GM12878 (cell line): ENCODE measurements at regions not wholly inside any gene's neighbourhood (a gene's known extent, or its start where the extent isn't known, plus 50 kb on each side); places are given as distances from the start of the nearest gene placed in this dataset.

Experiments
- ATF3 ChIP-seq: IDR thresholded peaks from 2 replicates; pipeline ENCODE4 v1.6.1; 2011; ENCODE audit warnings: low read depth, mild to moderate bottlenecking, low read length, moderate library complexity, borderline replicate concordance; ENCODE audit errors: extremely low read depth
- EZH2 ChIP-seq: IDR thresholded peaks from 2 replicates; pipeline ENCODE4 v1.6.1; 2012; ENCODE audit warnings: low read depth, mild to moderate bottlenecking, control low read depth, inconsistent platforms, low read length, borderline replicate concordance; ENCODE audit not compliant: control insufficient read depth
- HDAC2 ChIP-seq: fragments of 200-600 bp; sonication (generic); IDR thresholded peaks from 2 replicates; pipeline ENCODE4 v1.6.1; 2017
- IKZF1 ChIP-seq: fragments of 450-650 bp; conservative IDR thresholded peaks from 2 replicates; pipeline ENCODE4 v1.6.1; 2017; ENCODE audit warnings: antibody characterized with exemption, mild to moderate bottlenecking
- NFXL1 ChIP-seq: fragments of 450-650 bp; IDR thresholded peaks from 2 replicates; pipeline ENCODE4 v1.6.1; 2017; ENCODE audit warnings: antibody characterized with exemption, mild to moderate bottlenecking, borderline replicate concordance
- POLR2AphosphoS5 ChIP-seq: IDR thresholded peaks from 2 replicates; pipeline ENCODE4 v1.6.1; 2011; ENCODE audit warnings: mild to moderate bottlenecking, low read length, inconsistent platforms
- RAD21 ChIP-seq: IDR thresholded peaks from 2 replicates; pipeline ENCODE4 v1.6.1; 2011; ENCODE audit warnings: mild to moderate bottlenecking, low read depth, low read length, moderate library complexity; ENCODE audit not compliant: insufficient read depth
- SMC3 ChIP-seq: IDR thresholded peaks from 2 replicates; pipeline ENCODE4 v1.6.1; 2011; ENCODE audit warnings: low read length, improper control_type of control experiment, borderline replicate concordance
- YY1 ChIP-seq: IDR thresholded peaks from 2 replicates; pipeline ENCODE4 v1.6.1; 2011; ENCODE audit warnings: low read depth, mild to moderate bottlenecking, low read length
- TF ChIP-seq, protein P1 (sequence below), 3 experiments: IDR thresholded peaks in 2 of 3; conservative IDR thresholded peaks in 1 of 3; 2 replicates each; pipeline ENCODE4 v1.5.1; 2011; ENCODE audit warnings: low read depth in 3 of 3, low read length in 3 of 3, mild to moderate bottlenecking in 3 of 3, control low read depth in 2 of 3, moderate library complexity in 2 of 3, inconsistent platforms in 1 of 3, mixed read lengths in 1 of 3; ENCODE audit not compliant: control insufficient read depth in 2 of 3, insufficient read depth in 1 of 3; ENCODE audit errors: extremely low read depth in 1 of 3

DNA sequence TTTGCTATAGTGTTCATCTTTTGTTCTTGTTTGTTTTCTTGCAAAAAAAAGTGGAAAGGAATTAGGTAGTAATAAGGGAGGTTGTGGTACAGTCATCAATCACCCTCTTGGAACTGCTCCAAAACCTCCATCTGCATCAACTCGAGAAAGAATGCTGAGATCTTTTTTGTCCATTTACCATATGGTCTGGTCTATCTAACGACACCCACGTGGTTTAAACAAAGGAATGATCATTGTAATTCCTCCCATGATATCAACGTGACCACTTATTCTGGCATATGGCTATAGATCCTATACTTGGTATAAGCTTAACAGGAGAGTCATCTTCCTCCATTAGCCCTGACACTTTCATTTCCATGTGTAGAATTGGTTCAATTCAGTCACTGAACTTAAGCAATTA, 1025.3 kb upstream of the NXPH2 start:
- no peak for TF ChIP-seq RAD21
- TF ChIP-seq SMC3, result no peak
- no peak for TF ChIP-seq POLR2AphosphoS5
- TF ChIP-seq, protein P1, sequence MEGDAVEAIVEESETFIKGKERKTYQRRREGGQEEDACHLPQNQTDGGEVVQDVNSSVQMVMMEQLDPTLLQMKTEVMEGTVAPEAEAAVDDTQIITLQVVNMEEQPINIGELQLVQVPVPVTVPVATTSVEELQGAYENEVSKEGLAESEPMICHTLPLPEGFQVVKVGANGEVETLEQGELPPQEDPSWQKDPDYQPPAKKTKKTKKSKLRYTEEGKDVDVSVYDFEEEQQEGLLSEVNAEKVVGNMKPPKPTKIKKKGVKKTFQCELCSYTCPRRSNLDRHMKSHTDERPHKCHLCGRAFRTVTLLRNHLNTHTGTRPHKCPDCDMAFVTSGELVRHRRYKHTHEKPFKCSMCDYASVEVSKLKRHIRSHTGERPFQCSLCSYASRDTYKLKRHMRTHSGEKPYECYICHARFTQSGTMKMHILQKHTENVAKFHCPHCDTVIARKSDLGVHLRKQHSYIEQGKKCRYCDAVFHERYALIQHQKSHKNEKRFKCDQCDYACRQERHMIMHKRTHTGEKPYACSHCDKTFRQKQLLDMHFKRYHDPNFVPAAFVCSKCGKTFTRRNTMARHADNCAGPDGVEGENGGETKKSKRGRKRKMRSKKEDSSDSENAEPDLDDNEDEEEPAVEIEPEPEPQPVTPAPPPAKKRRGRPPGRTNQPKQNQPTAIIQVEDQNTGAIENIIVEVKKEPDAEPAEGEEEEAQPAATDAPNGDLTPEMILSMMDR (IDR thresholded peaks at IDR 0.05 in 2 of 3, conservative IDR thresholded peaks at IDR 0.05 in 1 of 3; ENCODE audit: control insufficient read depth in 2 of 3, extremely low read depth in 1 of 3, insufficient read depth in 1 of 3, low read depth in 3 of 3, low read length in 3 of 3), result no peak
- no peak for TF ChIP-seq YY1
- no peak for TF ChIP-seq HDAC2
- no peak for TF ChIP-seq NFXL1
- TF ChIP-seq EZH2, result no peak
- TF ChIP-seq ATF3, result no peak
- no peak for TF ChIP-seq IKZF1
